ENCODE measurements at regions not wholly inside any gene's neighbourhood (a gene's known extent, or its start where the extent isn't known, plus 50 kb on each side); places are given as distances from the start of the nearest gene placed in this dataset.

DNA sequence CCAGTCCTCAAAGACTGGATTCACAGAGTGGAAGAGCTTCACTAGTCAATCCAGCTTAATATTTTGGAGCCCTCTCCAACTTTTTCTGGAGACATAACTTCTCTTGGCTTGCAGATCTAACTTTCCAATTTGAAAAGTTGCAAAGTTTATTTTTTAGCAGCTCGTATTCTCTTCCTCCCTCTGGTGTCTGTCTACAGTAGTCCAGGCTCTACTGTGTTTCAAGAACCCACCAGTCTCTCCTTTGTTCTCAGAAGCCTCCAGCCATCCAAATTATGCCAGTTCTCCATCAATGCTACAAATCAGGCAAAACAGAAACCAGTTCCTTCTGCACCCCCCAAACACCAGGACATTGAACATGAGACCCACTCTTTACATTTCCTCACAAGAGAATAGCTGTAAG lies 376.1 kb upstream of the OPRM1 start:
- WGBS, 2 donors: 81 to 85% methylated on average over 1 of the region's 1 CpG
- H3K36me3 ChIP-seq: no peaks in the 10 kb centered on the region
- H3K4me3 ChIP-seq (replicated peaks in 1 of 3): no peak overlapping the region
- TF ChIP-seq CTCF (IDR thresholded peaks at IDR 0.05) (no peak), POLR2A (IDR thresholded peaks at IDR 0.05) (no peak)
- no peaks in the 10 kb centered on the region for H3K27me3 ChIP-seq
- DNase-seq: no peak
- no peak overlapping the region for H3K27ac ChIP-seq
- intact Hi-C loops (cut with DNase I): no loop called here
- H3K9me3 ChIP-seq: no peaks in the 10 kb centered on the region
- H3K4me1 ChIP-seq: no peaks in the 10 kb centered on the region

DNA sequence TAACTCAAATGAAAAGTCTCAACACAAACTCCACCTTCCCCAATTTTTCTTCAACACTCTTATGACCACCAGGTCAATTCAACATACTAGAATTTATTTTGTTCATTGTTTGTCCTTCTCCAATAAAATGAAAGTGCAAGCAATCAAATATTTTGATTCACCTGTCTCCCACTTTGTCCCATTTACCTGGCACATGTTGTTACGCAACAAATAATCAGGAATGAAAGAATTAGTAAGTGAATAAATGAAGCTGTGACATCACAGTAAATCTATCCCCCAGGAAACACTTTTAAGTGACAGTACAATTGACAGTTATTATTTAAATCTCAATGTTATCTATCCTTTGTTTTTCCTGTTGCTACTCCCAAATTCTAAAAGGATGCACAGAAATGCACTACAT lies 393.7 kb upstream of the OPRM1 start:
- no peak for DNase-seq
- no peaks in the 10 kb centered on the region for H3K4me1 ChIP-seq
- 95% methylated on average over 1 of the region's 1 CpG for WGBS, 2 donors
- no peak overlapping the region for H3K27ac ChIP-seq
- no peaks in the 10 kb centered on the region for H3K36me3 ChIP-seq
- TF ChIP-seq POLR2A (IDR thresholded peaks at IDR 0.05) (no peak), CTCF (IDR thresholded peaks at IDR 0.05) (no peak)
- intact Hi-C loops (cut with DNase I): no loop called here
- H3K4me3 ChIP-seq (replicated peaks in 1 of 3): no peak overlapping the region
- no peaks in the 10 kb centered on the region for H3K9me3 ChIP-seq
- H3K27me3 ChIP-seq: no peaks in the 10 kb centered on the region

- no peaks in the 10 kb centered on the region for H3K9me3 ChIP-seq
- H3K4me1 ChIP-seq: no peaks in the 10 kb centered on the region
- TF ChIP-seq POLR2A (IDR thresholded peaks at IDR 0.05): no peak
- TF ChIP-seq CTCF (IDR thresholded peaks at IDR 0.05): no peak
- no peaks in the 10 kb centered on the region for H3K36me3 ChIP-seq
- intact Hi-C loops (cut with DNase I): no loop called here
- no peak for DNase-seq
- H3K27me3 ChIP-seq: no peaks in the 10 kb centered on the region
- no peak overlapping the region for H3K4me3 ChIP-seq (replicated peaks in 1 of 3)
- H3K27ac ChIP-seq: no peak overlapping the region
- WGBS, 2 donors: 97 to 98% methylated on average over 1 of the region's 1 CpG
Measured at GRCh38 chr6:153644000-153644399, 395.0 kb upstream of the OPRM1 start.

GRCh38 chr6:153634416-153634815 lies 404.6 kb upstream of the OPRM1 start:
- Histone ChIP-seq H3K27ac (no peak overlapping the region), H3K4me3 (replicated peaks in 1 of 3) (no peak overlapping the region), H3K36me3 (no peaks in the 10 kb centered on the region), H3K4me1 (no peaks in the 10 kb centered on the region), H3K9me3 (no peaks in the 10 kb centered on the region), H3K27me3 (no peaks in the 10 kb centered on the region)
- TF ChIP-seq CTCF (IDR thresholded peaks at IDR 0.05) (no peak), POLR2A (IDR thresholded peaks at IDR 0.05) (no peak)
- DNase-seq: no peak
- intact Hi-C loops (cut with DNase I): no loop called here

DNA sequence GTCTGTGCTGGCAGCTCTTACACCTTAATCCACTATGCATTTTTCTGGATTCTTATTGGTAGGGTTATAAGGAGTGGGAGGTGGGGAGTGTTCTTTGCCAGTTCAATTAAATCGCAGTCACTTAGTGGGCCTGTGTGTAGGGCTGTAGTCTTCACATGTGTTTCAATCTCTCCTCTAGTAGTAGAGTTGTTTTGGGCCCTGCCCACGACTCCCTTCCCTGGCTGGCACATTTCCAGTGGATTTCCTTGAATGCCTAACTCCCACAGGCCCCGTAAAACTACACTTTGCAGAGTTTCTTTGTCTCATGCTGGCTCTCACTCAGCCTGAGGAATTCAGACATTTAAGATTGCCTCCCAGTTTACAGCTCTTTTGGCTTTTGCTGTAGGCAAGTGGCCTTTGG lies 414.0 kb upstream of the OPRM1 start:
- 7 to 21% methylated on average over 3 of the region's 3 CpGs for WGBS, 2 donors
- no peak overlapping the region for H3K27ac ChIP-seq

More for the DNA sequence above, 414.0 kb upstream of the OPRM1 start:
- TF ChIP-seq POLR2A (IDR thresholded peaks at IDR 0.05): no peak
- TF ChIP-seq CTCF (IDR thresholded peaks at IDR 0.05): no peak
- H3K36me3 ChIP-seq: no peaks in the 10 kb centered on the region
- no peaks in the 10 kb centered on the region for H3K4me1 ChIP-seq
- DNase-seq: peak; percentile 64 to 70
- H3K9me3 ChIP-seq: no peaks in the 10 kb centered on the region
- no peak overlapping the region for H3K4me3 ChIP-seq (replicated peaks in 1 of 3)
- intact Hi-C loops (cut with DNase I): no loop called here
- H3K27me3 ChIP-seq: no peaks in the 10 kb centered on the region
